Mesothelial cell of epicardium (in vitro differentiated cells): ENCODE measurements at regions not wholly inside any gene's neighbourhood (a gene's known extent, or its start where the extent isn't known, plus 50 kb on each side); places are given as distances from the start of the nearest gene placed in this dataset.

Experiments used
- DNase-seq, 2 experiments: peaks; one replicate each; pipeline ENCODE4 v3.0.0; 2021; ENCODE audit warnings: low spot score in 2 of 2; ENCODE audit not compliant: unreplicated experiment in 2 of 2
- H3K27ac Mint-ChIP-seq: 2 replicates; pipeline ENCODE4 v1.8.0; 2021; ENCODE audit warnings: mixed read lengths
- H3K27me3 Mint-ChIP-seq: 2 replicates; pipeline ENCODE4 v1.8.0; 2021; ENCODE audit warnings: low read depth, mixed read lengths
- H3K36me3 Mint-ChIP-seq: 2 replicates; pipeline ENCODE4 v1.8.0; 2021; ENCODE audit warnings: mixed read lengths
- H3K4me1 Mint-ChIP-seq: 2 replicates; pipeline ENCODE4 v1.8.0; 2021; ENCODE audit warnings: mixed read lengths
- H3K4me3 Mint-ChIP-seq: 2 replicates; pipeline ENCODE4 v1.8.0; 2021; ENCODE audit warnings: mild to moderate bottlenecking, moderate library complexity, mixed read lengths
- H3K9me3 Mint-ChIP-seq: 2 replicates; pipeline ENCODE4 v1.8.0; 2021; ENCODE audit warnings: mixed read lengths
- TF ChIP-seq, protein P1 (sequence below): fragments of 200-600 bp; sonication (generic); IDR thresholded peaks from one replicate; pipeline ENCODE4 v1.5.0; 2021; ENCODE audit warnings: antibody characterized with exemption; ENCODE audit not compliant: unreplicated experiment

GRCh38 chr13:62846302-62846701 is 1430.7 kb upstream of the PCDH20 start:
- TF ChIP-seq, protein P1, sequence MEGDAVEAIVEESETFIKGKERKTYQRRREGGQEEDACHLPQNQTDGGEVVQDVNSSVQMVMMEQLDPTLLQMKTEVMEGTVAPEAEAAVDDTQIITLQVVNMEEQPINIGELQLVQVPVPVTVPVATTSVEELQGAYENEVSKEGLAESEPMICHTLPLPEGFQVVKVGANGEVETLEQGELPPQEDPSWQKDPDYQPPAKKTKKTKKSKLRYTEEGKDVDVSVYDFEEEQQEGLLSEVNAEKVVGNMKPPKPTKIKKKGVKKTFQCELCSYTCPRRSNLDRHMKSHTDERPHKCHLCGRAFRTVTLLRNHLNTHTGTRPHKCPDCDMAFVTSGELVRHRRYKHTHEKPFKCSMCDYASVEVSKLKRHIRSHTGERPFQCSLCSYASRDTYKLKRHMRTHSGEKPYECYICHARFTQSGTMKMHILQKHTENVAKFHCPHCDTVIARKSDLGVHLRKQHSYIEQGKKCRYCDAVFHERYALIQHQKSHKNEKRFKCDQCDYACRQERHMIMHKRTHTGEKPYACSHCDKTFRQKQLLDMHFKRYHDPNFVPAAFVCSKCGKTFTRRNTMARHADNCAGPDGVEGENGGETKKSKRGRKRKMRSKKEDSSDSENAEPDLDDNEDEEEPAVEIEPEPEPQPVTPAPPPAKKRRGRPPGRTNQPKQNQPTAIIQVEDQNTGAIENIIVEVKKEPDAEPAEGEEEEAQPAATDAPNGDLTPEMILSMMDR = no peak
- Mint-ChIP-seq H3K4me3 (no peak overlapping the region), H3K36me3 (no peaks in the 10 kb centered on the region), H3K27ac (no peak overlapping the region), H3K27me3 (no peaks in the 10 kb centered on the region), H3K4me1 (no peaks in the 10 kb centered on the region), H3K9me3 (peaks cover 7% of the 10 kb centered on the region)
- DNase-seq = no peak

DNA sequence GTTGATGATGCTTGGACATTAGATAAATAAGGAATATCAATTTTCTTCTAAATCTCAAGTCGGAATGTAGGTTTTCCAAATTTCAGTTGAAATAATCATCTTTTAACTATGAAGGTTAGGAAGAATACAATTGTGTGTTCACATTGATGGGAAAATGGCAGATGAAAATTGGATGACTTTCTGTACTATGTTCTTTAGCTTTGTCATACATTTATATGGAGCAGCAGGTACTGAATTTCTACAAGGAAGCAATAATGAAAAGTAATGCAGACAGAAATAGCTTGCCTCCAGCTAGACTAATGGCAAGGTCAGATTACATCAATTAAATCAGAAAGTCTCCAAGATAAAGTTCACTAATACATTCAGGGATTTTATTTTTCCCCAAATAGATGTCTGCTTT is 1423.7 kb upstream of the PCDH20 start:
- Mint-ChIP-seq H3K4me1 (peaks cover 8% of the 10 kb centered on the region), H3K9me3 (peaks cover 3% of the 10 kb centered on the region), H3K27me3 (no peaks in the 10 kb centered on the region), H3K27ac (no peak overlapping the region), H3K36me3 (no peaks in the 10 kb centered on the region), H3K4me3 (no peak overlapping the region)
- TF ChIP-seq, protein P1 = no peak
- no peak for DNase-seq

DNA sequence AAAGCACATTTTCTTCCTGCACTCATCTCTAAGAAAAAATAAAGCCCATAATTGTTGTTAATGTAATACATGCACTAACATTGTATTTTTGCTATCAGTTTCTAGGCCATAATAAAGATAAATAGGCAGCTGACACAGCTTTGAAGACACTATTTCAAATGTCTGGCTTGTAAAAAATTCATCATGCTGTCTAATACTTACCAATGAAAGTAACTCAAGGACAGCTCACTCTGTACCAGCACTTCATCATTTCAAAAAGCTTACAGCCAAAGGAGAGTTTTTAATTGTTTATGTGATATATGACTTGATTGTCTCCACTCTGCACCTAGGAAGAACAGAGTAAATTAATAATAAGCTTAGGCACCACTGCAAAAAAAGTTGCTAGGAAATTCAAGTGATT is 1423.3 kb upstream of the PCDH20 start:
- no peak for DNase-seq
- Mint-ChIP-seq H3K27ac (no peak overlapping the region), H3K4me1 (peaks cover 8% of the 10 kb centered on the region), H3K27me3 (no peaks in the 10 kb centered on the region), H3K36me3 (no peaks in the 10 kb centered on the region), H3K9me3 (peaks cover 3% of the 10 kb centered on the region), H3K4me3 (no peak overlapping the region)
- TF ChIP-seq, protein P1 = no peak

DNA sequence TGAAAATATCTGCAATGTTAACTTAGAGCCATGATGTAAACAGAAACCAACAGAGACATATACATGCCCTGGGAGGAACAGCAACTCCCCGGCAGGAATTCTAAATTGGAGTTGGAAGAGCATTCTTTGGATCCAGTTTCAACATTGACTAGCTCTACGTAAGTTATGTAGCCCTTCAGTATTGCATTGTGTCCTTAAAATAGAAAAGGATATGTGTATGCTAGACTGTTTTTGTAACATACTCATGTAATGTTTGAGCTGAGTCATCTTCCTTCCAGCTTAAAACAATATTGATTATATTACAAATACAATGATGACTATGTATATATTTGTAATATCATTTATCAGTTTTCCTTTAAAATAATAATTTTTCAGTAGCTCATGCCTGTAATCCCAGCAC is 1422.2 kb upstream of the PCDH20 start:
- Mint-ChIP-seq H3K27me3 (no peaks in the 10 kb centered on the region), H3K4me3 (no peak overlapping the region), H3K9me3 (no peaks in the 10 kb centered on the region), H3K27ac (no peak overlapping the region), H3K4me1 (peaks cover 8% of the 10 kb centered on the region), H3K36me3 (no peaks in the 10 kb centered on the region)
- TF ChIP-seq, protein P1 = no peak
- no peak for DNase-seq

- Mint-ChIP-seq H3K27me3 (no peaks in the 10 kb centered on the region), H3K27ac (no peak overlapping the region), H3K4me1 (peaks cover 6% of the 10 kb centered on the region), H3K4me3 (no peak overlapping the region), H3K9me3 (no peaks in the 10 kb centered on the region), H3K36me3 (no peaks in the 10 kb centered on the region)
- DNase-seq = no peak
- TF ChIP-seq, protein P1 = no peak
These were observed 1413.8 kb upstream of the PCDH20 start for GRCh38 chr13:62829486-62829885.

GRCh38 chr13:62799931-62800436 is 1384.3 kb upstream of the PCDH20 start:
- Mint-ChIP-seq H3K27ac (no peak overlapping the region), H3K27me3 (no peaks in the 10 kb centered on the region), H3K36me3 (no peaks in the 10 kb centered on the region), H3K4me3 (no peak overlapping the region), H3K4me1 (no peaks in the 10 kb centered on the region), H3K9me3 (no peaks in the 10 kb centered on the region)
- DNase-seq = no peak
- TF ChIP-seq, protein P1 = no peak
